ENCODE measurements at regions not wholly inside any gene's neighbourhood (a gene's known extent, or its start where the extent isn't known, plus 50 kb on each side); places are given as distances from the start of the nearest gene placed in this dataset.

GRCh38 chr5:74179701-74180100 lies 460.8 kb downstream of the ENC1 start:
- H3K27ac Mint-ChIP-seq = no peak overlapping the region
- H3K4me3 Mint-ChIP-seq = no peak overlapping the region
- no peak for TF ChIP-seq CTCF (IDR thresholded peaks at IDR 0.05)
- no peak for DNase-seq
- peaks cover 5% of the 10 kb centered on the region; the same call in 1 of the 2 replicates for H3K4me1 Mint-ChIP-seq (ENCODE audit: low read depth)
- H3K27me3 Mint-ChIP-seq (ENCODE audit: insufficient read depth) = peaks cover 5% of the 10 kb centered on the region
- no peaks in the 10 kb centered on the region for H3K9me3 Mint-ChIP-seq
- no peaks in the 10 kb centered on the region for H3K36me3 Mint-ChIP-seq (ENCODE audit: low read depth)

GRCh38 chr5:74179179-74179578 lies 461.3 kb downstream of the ENC1 start:
- no peaks in the 10 kb centered on the region for H3K36me3 Mint-ChIP-seq (ENCODE audit: low read depth)
- no peak overlapping the region for H3K27ac Mint-ChIP-seq
- TF ChIP-seq CTCF (IDR thresholded peaks at IDR 0.05) = no peak
- peak; percentile 39 for DNase-seq
- H3K9me3 Mint-ChIP-seq = no peaks in the 10 kb centered on the region
- no peak overlapping the region for H3K4me3 Mint-ChIP-seq
- peaks cover 5% of the 10 kb centered on the region for H3K27me3 Mint-ChIP-seq (ENCODE audit: insufficient read depth)
- H3K4me1 Mint-ChIP-seq (ENCODE audit: low read depth) = peaks cover 10% of the 10 kb centered on the region; the same call in 1 of the 2 replicates

GRCh38 chr5:74177961-74178360 lies 462.6 kb downstream of the ENC1 start:
- Mint-ChIP-seq H3K27ac (no peak overlapping the region), H3K27me3 (ENCODE audit: insufficient read depth) (peaks cover 5% of the 10 kb centered on the region), H3K36me3 (ENCODE audit: low read depth) (no peaks in the 10 kb centered on the region), H3K9me3 (no peaks in the 10 kb centered on the region), H3K4me1 (ENCODE audit: low read depth) (peaks cover 10% of the 10 kb centered on the region; the same call in 1 of the 2 replicates), H3K4me3 (no peak overlapping the region)
- TF ChIP-seq CTCF (IDR thresholded peaks at IDR 0.05) = no peak
- no peak for DNase-seq

- peaks cover 10% of the 10 kb centered on the region; the same call in 1 of the 2 replicates for H3K4me1 Mint-ChIP-seq (ENCODE audit: low read depth)
- no peaks in the 10 kb centered on the region for H3K9me3 Mint-ChIP-seq
- H3K36me3 Mint-ChIP-seq (ENCODE audit: low read depth) = no peaks in the 10 kb centered on the region
- peaks cover 11% of the 10 kb centered on the region for H3K27me3 Mint-ChIP-seq (ENCODE audit: insufficient read depth)
- DNase-seq = no peak
- no peak for TF ChIP-seq CTCF (IDR thresholded peaks at IDR 0.05)
- H3K4me3 Mint-ChIP-seq = no peak overlapping the region
- H3K27ac Mint-ChIP-seq = no peak overlapping the region
Measured at GRCh38 chr5:74174366-74174765, 466.2 kb downstream of the ENC1 start.

GRCh38 chr5:74173665-74174064 lies 466.9 kb downstream of the ENC1 start:
- TF ChIP-seq CTCF (IDR thresholded peaks at IDR 0.05) = no peak
- H3K27ac Mint-ChIP-seq = no peak overlapping the region

GRCh38 chr5:74173241-74173640 lies 467.3 kb downstream of the ENC1 start:
- H3K27ac Mint-ChIP-seq = no peak overlapping the region

More at GRCh38 chr5:74173665-74174064, 466.9 kb downstream of the ENC1 start:
- Mint-ChIP-seq H3K27me3 (ENCODE audit: insufficient read depth) (peaks cover 11% of the 10 kb centered on the region), H3K4me1 (ENCODE audit: low read depth) (peaks cover 8% of the 10 kb centered on the region), H3K9me3 (no peaks in the 10 kb centered on the region), H3K4me3 (no peak overlapping the region), H3K36me3 (ENCODE audit: low read depth) (no peaks in the 10 kb centered on the region)
- no peak for DNase-seq

More at GRCh38 chr5:74173241-74173640, 467.3 kb downstream of the ENC1 start:
- peaks cover 13% of the 10 kb centered on the region for H3K4me1 Mint-ChIP-seq (ENCODE audit: low read depth)
- DNase-seq = no peak
- peaks cover 11% of the 10 kb centered on the region for H3K27me3 Mint-ChIP-seq (ENCODE audit: insufficient read depth)
- no peak for TF ChIP-seq CTCF (IDR thresholded peaks at IDR 0.05)
- H3K4me3 Mint-ChIP-seq = no peak overlapping the region
- H3K9me3 Mint-ChIP-seq = no peaks in the 10 kb centered on the region
- no peaks in the 10 kb centered on the region for H3K36me3 Mint-ChIP-seq (ENCODE audit: low read depth)
